Keratinocyte (primary cell): ENCODE measurements at regions not wholly inside any gene's neighbourhood (a gene's known extent, or its start where the extent isn't known, plus 50 kb on each side); places are given as distances from the start of the nearest gene placed in this dataset.

Source experiments
- DNase-seq: peaks from one replicate; pipeline ENCODE4 v3.0.0-alpha.2; 2011; ENCODE audit warnings: low read depth, missing footprints, low spot score
- FAIRE-seq: peaks from 2 replicates; lab custom pipeline; 2011; peaks lifted over from hg19 to GRCh38; lab: Jason Lieb, UNC
- H2AFZ ChIP-seq: 2 replicates; pipeline ENCODE4 v1.6.0; 2012; ENCODE audit warnings: low read length, control low read depth, inconsistent platforms; ENCODE audit not compliant: control insufficient read depth
- H3K27ac ChIP-seq: 2 replicates; pipeline ENCODE4 v1.5.1; 2011; ENCODE audit warnings: low read length; ENCODE audit not compliant: control insufficient read depth, insufficient read depth
- H3K27me3 ChIP-seq: 3 replicates; pipeline ENCODE4 v1.6.0; 2011; ENCODE audit warnings: low read length; ENCODE audit not compliant: control insufficient read depth, insufficient read depth; ENCODE audit errors: extremely low read depth
- H3K36me3 ChIP-seq, 2 experiments: 2 replicates in 1 of 2; 3 replicates in 1 of 2; pipeline ENCODE4 v1.5.1; 2011; ENCODE audit warnings: low read length in 2 of 2, mild to moderate bottlenecking in 1 of 2; ENCODE audit not compliant: control insufficient read depth in 2 of 2, insufficient read depth in 2 of 2; ENCODE audit errors: extremely low read depth in 1 of 2
- H3K4me1 ChIP-seq: 3 replicates; pipeline ENCODE4 v1.5.1; 2011; ENCODE audit warnings: low read length; ENCODE audit not compliant: control insufficient read depth, insufficient read depth; ENCODE audit errors: extremely low read depth
- H3K4me2 ChIP-seq: 3 replicates; pipeline ENCODE4 v1.6.0; 2011; ENCODE audit warnings: low read depth, low read length; ENCODE audit not compliant: control insufficient read depth, insufficient read depth; ENCODE audit errors: extremely low read depth
- H3K4me3 ChIP-seq, 3 experiments: fragments of 200-600 bp in 1 of 3; sonication (generic) in 1 of 3; 2 replicates in 2 of 3; 3 replicates in 1 of 3; pipeline ENCODE4 v1.5.1; 2011 to 2016; ENCODE audit warnings: low read length in 3 of 3, mild to moderate bottlenecking in 3 of 3, control low read depth in 2 of 3, inconsistent platforms in 1 of 3, low read depth in 1 of 3, mixed read lengths in 1 of 3, mixed run types in 1 of 3, moderate library complexity in 1 of 3; ENCODE audit not compliant: control insufficient read depth in 2 of 3, insufficient read depth in 2 of 3; ENCODE audit errors: extremely low read depth in 1 of 3
- H3K79me2 ChIP-seq: 2 replicates; pipeline ENCODE4 v1.6.0; 2012; ENCODE audit warnings: low read length; ENCODE audit not compliant: control insufficient read depth, insufficient read depth
- H3K9ac ChIP-seq: 3 replicates; pipeline ENCODE4 v1.6.0; 2011; ENCODE audit warnings: low read length; ENCODE audit not compliant: control insufficient read depth, insufficient read depth; ENCODE audit errors: extremely low read depth
- H3K9me1 ChIP-seq: 3 replicates; pipeline ENCODE4 v1.6.0; 2011; ENCODE audit warnings: low read length; ENCODE audit not compliant: control insufficient read depth, insufficient read depth; ENCODE audit errors: extremely low read depth
- H3K9me3 ChIP-seq: 2 replicates; pipeline ENCODE4 v1.5.1; 2012; ENCODE audit warnings: low read depth, low read length; ENCODE audit not compliant: control insufficient read depth
- H4K20me1 ChIP-seq: 3 replicates; pipeline ENCODE4 v1.6.0; 2011; ENCODE audit warnings: low read length; ENCODE audit not compliant: control insufficient read depth, insufficient read depth; ENCODE audit errors: extremely low read depth
- CTCF ChIP-seq, 3 experiments: IDR thresholded peaks in 1 of 3; conservative IDR thresholded peaks in 1 of 3; optimal IDR thresholded peaks in 1 of 3; 2 replicates in 2 of 3; 3 replicates in 1 of 3; pipeline versions ENCODE3 to v1.5.1; 2011; ENCODE audit warnings: low read length in 3 of 3, mild to moderate bottlenecking in 3 of 3, moderate library complexity in 2 of 3, control low read depth in 1 of 3, inconsistent platforms in 1 of 3; ENCODE audit not compliant: insufficient read depth in 2 of 3; ENCODE audit errors: extremely low read depth in 1 of 3
- EZH2 ChIP-seq: IDR thresholded peaks from one replicate; pipeline ENCODE4 v1.6.1; 2012; ENCODE audit warnings: inconsistent platforms, mild to moderate bottlenecking, low read length, moderate library complexity
- dilution Hi-C: fragments of 300-500 bp; cut with MboI; formaldehyde crosslinking; loops from one replicate; pipeline ENCODE4 v1.7.0; 2020; ENCODE audit warnings: low sequenced_read_pairs; ENCODE audit not compliant: extremely low pct_ligation_motif_present

DNA sequence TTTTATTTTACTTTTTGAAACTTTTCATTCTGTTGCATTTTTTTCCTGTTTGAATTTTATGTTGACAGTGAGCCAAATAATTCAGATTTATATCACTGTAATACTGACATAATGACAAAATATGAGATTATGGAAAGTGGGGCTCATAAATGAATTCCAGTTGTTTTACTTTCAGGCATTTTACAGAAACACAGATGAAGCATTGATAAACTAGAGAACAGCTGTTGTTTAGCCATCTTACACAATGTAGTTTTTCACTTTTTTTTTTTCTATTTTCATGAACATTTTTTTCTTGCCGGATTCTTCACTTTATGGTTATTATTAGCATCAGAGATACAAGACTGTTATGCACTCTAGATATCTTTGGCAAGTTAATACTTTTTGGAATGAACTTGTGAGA lies 91.7 kb upstream of the PAQR3 start:
- FAIRE-seq (no peak), DNase-seq (no peak)
- TF ChIP-seq CTCF (optimal IDR thresholded peaks at IDR 0.05 in 1 of 3, IDR thresholded peaks at IDR 0.05 in 1 of 3, conservative IDR thresholded peaks at IDR 0.05 in 1 of 3; ENCODE audit: extremely low read depth in 1 of 3, insufficient read depth in 2 of 3, low read length in 3 of 3) (no peak), EZH2 (no peak)
- Histone ChIP-seq H4K20me1 (no peaks in the 10 kb centered on the region), H3K9me1 (no peaks in the 10 kb centered on the region), H3K4me3 (no peak overlapping the region), H3K27ac (no peak overlapping the region), H3K36me3 (no peaks in the 10 kb centered on the region), H3K4me2 (no peak overlapping the region), H3K4me1 (no peaks in the 10 kb centered on the region), H3K9ac (no peak overlapping the region), H3K79me2 (no peaks in the 10 kb centered on the region), H3K27me3 (peaks cover 3% of the 10 kb centered on the region), H3K9me3 (no peaks in the 10 kb centered on the region), H2AFZ (no peak overlapping the region)
- dilution Hi-C loops = no loop called here

DNA sequence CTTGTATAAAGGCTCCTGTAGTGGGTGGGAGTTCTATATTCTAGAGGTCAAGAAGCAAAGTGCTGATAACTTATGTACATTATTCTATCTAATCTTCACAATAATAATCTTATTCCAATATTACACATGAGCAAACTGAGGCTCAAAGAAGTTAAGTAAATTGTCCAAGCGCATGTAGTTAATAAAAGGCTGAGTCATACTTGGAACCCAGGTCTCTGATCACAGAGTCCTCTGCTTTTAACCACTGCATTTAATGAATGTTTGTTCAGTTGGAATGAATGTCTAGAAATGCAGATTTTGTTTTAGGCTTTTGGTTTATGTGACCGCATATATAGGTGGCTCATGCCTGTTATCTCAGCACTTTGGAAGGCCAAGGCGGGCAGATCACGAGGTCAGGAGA lies 88.4 kb upstream of the PAQR3 start:
- no peak for DNase-seq
- Histone ChIP-seq H3K27ac (no peak overlapping the region), H3K4me1 (no peaks in the 10 kb centered on the region), H3K9ac (no peak overlapping the region), H3K4me2 (no peak overlapping the region), H2AFZ (no peak overlapping the region), H3K9me3 (no peaks in the 10 kb centered on the region), H3K27me3 (no peaks in the 10 kb centered on the region), H3K9me1 (no peaks in the 10 kb centered on the region), H3K79me2 (no peaks in the 10 kb centered on the region), H4K20me1 (no peaks in the 10 kb centered on the region), H3K4me3 (no peak overlapping the region), H3K36me3 (no peaks in the 10 kb centered on the region)
- FAIRE-seq = no peak
- dilution Hi-C loops = no loop called here
- TF ChIP-seq CTCF (optimal IDR thresholded peaks at IDR 0.05 in 1 of 3, IDR thresholded peaks at IDR 0.05 in 1 of 3, conservative IDR thresholded peaks at IDR 0.05 in 1 of 3; ENCODE audit: extremely low read depth in 1 of 3, insufficient read depth in 2 of 3, low read length in 3 of 3) = no peak
- no peak for TF ChIP-seq EZH2
